ENCODE measurements at regions not wholly inside any gene's neighbourhood (a gene's known extent, or its start where the extent isn't known, plus 50 kb on each side); places are given as distances from the start of the nearest gene placed in this dataset.
"Not testable (repeated sequence)": the region's sequence is repeated elsewhere in the genome, so short reads cannot be mapped to it uniquely, and the experiment has no call there.

GRCh38 chr15:38726187-38726586 is 161.6 kb upstream of the RASGRP1 start:
- no peak for DNase-seq

GRCh38 chr15:38733331-38733730 is 168.7 kb upstream of the RASGRP1 start:
- DNase-seq = no peak

GRCh38 chr15:38740206-38740605 is 175.6 kb upstream of the RASGRP1 start:
- no peak for DNase-seq

GRCh38 chr15:38743147-38743546 is 178.5 kb upstream of the RASGRP1 start:
- no peak for DNase-seq

- no peak for DNase-seq
These were observed 180.5 kb upstream of the RASGRP1 start for GRCh38 chr15:38745126-38745525.

- no peak for DNase-seq
These were observed 181.0 kb upstream of the RASGRP1 start for GRCh38 chr15:38745626-38746025.

GRCh38 chr15:38746211-38746610 is 181.6 kb upstream of the RASGRP1 start:
- no peak for DNase-seq

- no peak for DNase-seq
These were observed 184.1 kb upstream of the RASGRP1 start for GRCh38 chr15:38748710-38749109.

GRCh38 chr15:38750786-38751185 is 186.2 kb upstream of the RASGRP1 start:
- no peak for DNase-seq

GRCh38 chr15:38755718-38756117 is 191.1 kb upstream of the RASGRP1 start:
- DNase-seq = no peak

- no peak for DNase-seq
These were observed 191.8 kb upstream of the RASGRP1 start for GRCh38 chr15:38756441-38756840.

GRCh38 chr15:38758043-38758442 is 193.4 kb upstream of the RASGRP1 start:
- no peak for DNase-seq

GRCh38 chr15:38761681-38762080 is 197.1 kb upstream of the RASGRP1 start:
- no peak for DNase-seq

- DNase-seq = no peak
These were observed 204.4 kb upstream of the RASGRP1 start for GRCh38 chr15:38768970-38769369.

GRCh38 chr15:38769492-38769891 is 204.9 kb upstream of the RASGRP1 start:
- no peak for DNase-seq

- DNase-seq = not testable (repeated sequence)
These were observed 209.5 kb upstream of the RASGRP1 start for GRCh38 chr15:38774076-38774475.

- no peak for DNase-seq
These were observed 216.6 kb upstream of the RASGRP1 start for GRCh38 chr15:38781196-38781595.

- DNase-seq = no peak
These were observed 217.5 kb upstream of the RASGRP1 start for GRCh38 chr15:38782156-38782555.

GRCh38 chr15:38788918-38789317 is 224.3 kb upstream of the RASGRP1 start:
- no peak for DNase-seq

- DNase-seq = no peak
These were observed 225.0 kb upstream of the RASGRP1 start for GRCh38 chr15:38789566-38789965.

GRCh38 chr15:38793206-38793810 is 228.7 kb upstream of the RASGRP1 start:
- no peak for DNase-seq

- no peak for DNase-seq
These were observed 231.0 kb upstream of the RASGRP1 start for GRCh38 chr15:38795471-38796245.

- no peak for DNase-seq
These were observed 232.0 kb upstream of the RASGRP1 start for GRCh38 chr15:38796589-38796988.

Data from anterior cingulate cortex (tissue), 58 donors.